ENCODE measurements at regions not wholly inside any gene's neighbourhood (a gene's known extent, or its start where the extent isn't known, plus 50 kb on each side); places are given as distances from the start of the nearest gene placed in this dataset.

GRCh38 chr1:4603295-4604110 lies 50.9 kb upstream of the AJAP1 start:
- Histone ChIP-seq H4K91ac (ENCODE audit: insufficient read depth, low read depth, low read length) (no peak overlapping the region), H3K4me3 (ENCODE audit: insufficient read depth, low read depth, low read length) (no peak overlapping the region), H3K4me2 (ENCODE audit: low read depth, low read length) (no peak overlapping the region), H4K20me1 (ENCODE audit: insufficient read depth, low read length) (no peaks in the 10 kb centered on the region), H3K14ac (replicated peaks; ENCODE audit: low read depth, low read length) (no peak overlapping the region), H3K9me3 (ENCODE audit: control insufficient read depth, insufficient read depth, low read length) (peaks cover 52% of the 10 kb centered on the region), H3K27me3 (ENCODE audit: control insufficient read depth, insufficient read depth, low read length) (no peaks in the 10 kb centered on the region), H3K9ac (ENCODE audit: low read depth, low read length) (no peak overlapping the region), H3K4ac (ENCODE audit: low read depth, low read length) (no peak overlapping the region), H4K8ac (ENCODE audit: low read depth in 2 of 2, low read length in 2 of 2) (no peak overlapping the region), H3K18ac (ENCODE audit: low read depth, low read length) (no peak overlapping the region), H2AK5ac (ENCODE audit: low read depth, low read length) (no peak overlapping the region), H3K4me1 (ENCODE audit: control insufficient read depth, insufficient read depth, low read length) (no peaks in the 10 kb centered on the region), H3K27ac (ENCODE audit: insufficient read depth, low read length) (no peak overlapping the region), H3K56ac (ENCODE audit: extremely low read depth, insufficient read depth, low read length) (no peak overlapping the region), H4K5ac (ENCODE audit: low read depth, low read length) (no peak overlapping the region), H2BK5ac (ENCODE audit: low read depth, low read length, poor library complexity, severe bottlenecking) (no peak overlapping the region), H2AFZ (replicated peaks; ENCODE audit: low read length, poor library complexity) (no peak overlapping the region), H3K9me1 (ENCODE audit: insufficient read depth, low read length) (no peaks in the 10 kb centered on the region), H3K36me3 (ENCODE audit: control insufficient read depth, insufficient read depth, low read length) (no peaks in the 10 kb centered on the region), H2BK20ac (ENCODE audit: low read depth, low read length) (no peak overlapping the region), H2BK120ac (ENCODE audit: low read depth, low read length) (no peak overlapping the region), H2AK9ac (replicated peaks; ENCODE audit: low read depth, low read length, poor library complexity) (no peak overlapping the region), H3K23ac (ENCODE audit: low read depth, low read length) (no peak overlapping the region), H3K79me1 (ENCODE audit: low read depth in 1 of 2, low read length in 2 of 2) (no peaks in the 10 kb centered on the region), H2BK15ac (ENCODE audit: low read depth, low read length) (no peak overlapping the region)
- ATAC-seq (ENCODE audit: low read depth), result no peak
- in situ Hi-C loops (cut with MboI; ENCODE audit: low sequenced_read_pairs), result no loop called here
- BruUV-seq (replicated peaks), result no TSS peak
- WGBS, 2 experiments (ENCODE audit: extremely low coverage in 2 of 2, insufficient read length in 1 of 2), result 33% methylated on average over 4 of the region's 16 CpGs; no CpG with 5 or more reads in 1 of the 2 experiments
- dilution Hi-C loops (cut with HindIII; ENCODE audit: low sequenced_read_pairs, unreplicated experiment), result no loop called here
- CTCF ChIA-PET, result no interaction called here
- POLR2A ChIA-PET (ENCODE audit: unreplicated experiment), result no interaction called here
- DNase-seq, result no peak
- intact Hi-C loops (cut with micrococcal nuclease), result no loop called here
- TF ChIP-seq, protein P1, sequence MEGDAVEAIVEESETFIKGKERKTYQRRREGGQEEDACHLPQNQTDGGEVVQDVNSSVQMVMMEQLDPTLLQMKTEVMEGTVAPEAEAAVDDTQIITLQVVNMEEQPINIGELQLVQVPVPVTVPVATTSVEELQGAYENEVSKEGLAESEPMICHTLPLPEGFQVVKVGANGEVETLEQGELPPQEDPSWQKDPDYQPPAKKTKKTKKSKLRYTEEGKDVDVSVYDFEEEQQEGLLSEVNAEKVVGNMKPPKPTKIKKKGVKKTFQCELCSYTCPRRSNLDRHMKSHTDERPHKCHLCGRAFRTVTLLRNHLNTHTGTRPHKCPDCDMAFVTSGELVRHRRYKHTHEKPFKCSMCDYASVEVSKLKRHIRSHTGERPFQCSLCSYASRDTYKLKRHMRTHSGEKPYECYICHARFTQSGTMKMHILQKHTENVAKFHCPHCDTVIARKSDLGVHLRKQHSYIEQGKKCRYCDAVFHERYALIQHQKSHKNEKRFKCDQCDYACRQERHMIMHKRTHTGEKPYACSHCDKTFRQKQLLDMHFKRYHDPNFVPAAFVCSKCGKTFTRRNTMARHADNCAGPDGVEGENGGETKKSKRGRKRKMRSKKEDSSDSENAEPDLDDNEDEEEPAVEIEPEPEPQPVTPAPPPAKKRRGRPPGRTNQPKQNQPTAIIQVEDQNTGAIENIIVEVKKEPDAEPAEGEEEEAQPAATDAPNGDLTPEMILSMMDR (conservative IDR thresholded peaks at IDR 0.05; ENCODE audit: low read depth, low read length), result no peak
- TF ChIP-seq USF2 (IDR thresholded peaks at IDR 0.05; ENCODE audit: low read depth, low read length) (no peak), CEBPB (IDR thresholded peaks at IDR 0.05; ENCODE audit: low read depth, low read length) (no peak), MXI1 (IDR thresholded peaks at IDR 0.05; ENCODE audit: borderline replicate concordance, low read depth, low read length) (no peak), NFE2L2 (IDR thresholded peaks at IDR 0.05; ENCODE audit: low read depth, low read length) (no peak), SMC3 (IDR thresholded peaks at IDR 0.05; ENCODE audit: low read depth, low read length) (no peak), MAFK (IDR thresholded peaks at IDR 0.05; ENCODE audit: low read depth, low read length) (no peak), RCOR1 (IDR thresholded peaks at IDR 0.05; ENCODE audit: insufficient replicate concordance, low read length) (no peak)
